Natural killer cell (primary cell): ENCODE measurements at regions not wholly inside any gene's neighbourhood (a gene's known extent, or its start where the extent isn't known, plus 50 kb on each side); places are given as distances from the start of the nearest gene placed in this dataset.

ENCODE experiments used
- ATAC-seq, 3 donors: fragments of 150-1000 bp in 2 of 3; fragments of 200-7000 bp in 1 of 3; cut with Tn5 transposase; 1 replicate in 1 of 3; 2 replicates in 2 of 3; pipeline ENCODE4 v1.10.0; 2021; ENCODE audit warnings: mild to moderate bottlenecking in 2 of 3, moderate library complexity in 2 of 3
- DNase-seq, 2 donors: peaks; one replicate each; pipeline versions ENCODE4 v3.0.0 to v3.0.0-alpha.2; 2013 to 2021; ENCODE audit warnings: mixed read lengths in 1 of 2
- H3K27ac ChIP-seq: one replicate; pipeline ENCODE4 v1.5.1; 2013; ENCODE audit warnings: mild to moderate bottlenecking, low read length
- H3K27me3 ChIP-seq: one replicate; pipeline ENCODE4 v1.6.1; 2013; ENCODE audit warnings: low read length; ENCODE audit not compliant: control insufficient read depth, insufficient read depth
- H3K36me3 ChIP-seq: one replicate; pipeline ENCODE4 v1.6.1; 2013; ENCODE audit warnings: low read length; ENCODE audit not compliant: control insufficient read depth, insufficient read depth
- H3K4me1 ChIP-seq: one replicate; pipeline ENCODE4 v1.6.1; 2013; ENCODE audit warnings: low read length; ENCODE audit not compliant: control insufficient read depth, insufficient read depth
- H3K4me3 ChIP-seq: one replicate; pipeline ENCODE4 v1.5.1; 2013; ENCODE audit warnings: low read length
- H3K9me3 ChIP-seq: one replicate; pipeline ENCODE4 v1.6.1; 2013; ENCODE audit warnings: low read length; ENCODE audit not compliant: control insufficient read depth, insufficient read depth
- H3K27ac Mint-ChIP-seq, 2 donors: one replicate each; pipeline ENCODE4 v1.8.0; 2022; ENCODE audit warnings: mild to moderate bottlenecking in 2 of 2, mixed read lengths in 2 of 2, moderate library complexity in 1 of 2
- H3K27me3 Mint-ChIP-seq, 2 donors: one replicate each; pipeline ENCODE4 v1.8.0; 2022; ENCODE audit warnings: low read depth in 2 of 2, mixed read lengths in 2 of 2
- H3K36me3 Mint-ChIP-seq: one replicate; pipeline ENCODE4 v1.8.0; 2022; ENCODE audit warnings: mixed read lengths
- H3K4me1 Mint-ChIP-seq, 2 donors: one replicate each; pipeline ENCODE4 v1.8.0; 2022; ENCODE audit warnings: mixed read lengths in 2 of 2
- H3K4me3 Mint-ChIP-seq: one replicate; pipeline ENCODE4 v1.8.0; 2022; ENCODE audit warnings: mild to moderate bottlenecking, moderate library complexity, mixed read lengths
- H3K9me3 Mint-ChIP-seq, 2 donors: one replicate each; pipeline ENCODE4 v1.8.0; 2022; ENCODE audit warnings: mixed read lengths in 2 of 2
- CTCF ChIP-seq: fragments of 200-600 bp; IDR thresholded peaks from one replicate; pipeline ENCODE4 v1.8.0; 2022; ENCODE audit warnings: antibody characterized with exemption
- WGBS: methylation state at CpG from one replicate; pipeline ENCODE4 v1.1.7; 2013; ENCODE audit warnings: missing lambda C conversion rate; ENCODE audit not compliant: insufficient coverage; 5-methylcytosine and 5-hydroxymethylcytosine counted together
- intact Hi-C: fragments of 100-400 bp; cut with micrococcal nuclease; formaldehyde crosslinking; loops from one replicate; pipeline ENCODE4 v1.14.2; 2022

- intact Hi-C loops: no loop called here
- H3K4me1 Mint-ChIP-seq: no peaks in the 10 kb centered on the region
Measured at GRCh38 chr1:218699865-218700264, 354.7 kb downstream of the TGFB2 start.

GRCh38 chr1:218700666-218701065, 355.5 kb downstream of the TGFB2 start:
- H3K27ac ChIP-seq: no peak overlapping the region
- Mint-ChIP-seq H3K27me3 (no peaks in the 10 kb centered on the region), H3K36me3 (peaks cover 6% of the 10 kb centered on the region), H3K4me3 (no peak overlapping the region), H3K9me3 (peaks cover 22% of the 10 kb centered on the region in 2 donors), H3K4me1 (no peaks in the 10 kb centered on the region), H3K27ac (no peak overlapping the region)
- H3K4me1 ChIP-seq: no peaks in the 10 kb centered on the region
- DNase-seq (no peak), ATAC-seq (no peak)
- H3K9me3 ChIP-seq: no peaks in the 10 kb centered on the region
- no peak for TF ChIP-seq CTCF
- H3K36me3 ChIP-seq: no peaks in the 10 kb centered on the region
- no peak overlapping the region for H3K4me3 ChIP-seq
- H3K27me3 ChIP-seq: no peaks in the 10 kb centered on the region
- intact Hi-C loops: no loop called here
- WGBS: 79% methylated on average over 5 of the region's 7 CpGs

More at GRCh38 chr1:218699865-218700264, 354.7 kb downstream of the TGFB2 start:
- Mint-ChIP-seq H3K27me3 (no peaks in the 10 kb centered on the region), H3K36me3 (peaks cover 6% of the 10 kb centered on the region), H3K4me3 (no peak overlapping the region), H3K27ac (no peak overlapping the region), H3K9me3 (peaks cover 20 to 22% of the 10 kb centered on the region in 2 donors)
- no peaks in the 10 kb centered on the region for H3K27me3 ChIP-seq
- DNase-seq (no peak), ATAC-seq (no peak)
- no peak overlapping the region for H3K4me3 ChIP-seq
- H3K9me3 ChIP-seq: no peaks in the 10 kb centered on the region
- no peak for TF ChIP-seq CTCF
- WGBS: 100% methylated on average over 1 of the region's 2 CpGs
- no peaks in the 10 kb centered on the region for H3K4me1 ChIP-seq
- no peak overlapping the region for H3K27ac ChIP-seq
- no peaks in the 10 kb centered on the region for H3K36me3 ChIP-seq

- no peak overlapping the region for H3K4me3 Mint-ChIP-seq
- no peak overlapping the region for H3K27ac Mint-ChIP-seq
- WGBS: 75% methylated on average over 3 of the region's 3 CpGs
- Histone ChIP-seq H3K36me3 (no peaks in the 10 kb centered on the region), H3K4me3 (no peak overlapping the region), H3K4me1 (no peaks in the 10 kb centered on the region), H3K27ac (no peak overlapping the region), H3K9me3 (no peaks in the 10 kb centered on the region), H3K27me3 (no peaks in the 10 kb centered on the region)
- no peaks in the 10 kb centered on the region for H3K4me1 Mint-ChIP-seq
- peaks cover 6% of the 10 kb centered on the region for H3K36me3 Mint-ChIP-seq
- no peak for DNase-seq
- peaks cover 20 to 21% of the 10 kb centered on the region in 2 donors for H3K9me3 Mint-ChIP-seq
- no peaks in the 10 kb centered on the region for H3K27me3 Mint-ChIP-seq
- intact Hi-C loops: no loop called here
- TF ChIP-seq CTCF: no peak
- no peak for ATAC-seq
Measured at GRCh38 chr1:218701131-218701530, 356.0 kb downstream of the TGFB2 start.

GRCh38 chr1:218702775-218703174, 357.6 kb downstream of the TGFB2 start:
- Mint-ChIP-seq H3K36me3 (peaks cover 6% of the 10 kb centered on the region), H3K27ac (no peak overlapping the region), H3K4me3 (no peak overlapping the region), H3K9me3 (peaks cover 17 to 21% of the 10 kb centered on the region in 2 donors), H3K27me3 (no peaks in the 10 kb centered on the region), H3K4me1 (no peaks in the 10 kb centered on the region)
- ATAC-seq (no peak), DNase-seq (no peak)
- Histone ChIP-seq H3K36me3 (no peaks in the 10 kb centered on the region), H3K4me1 (no peaks in the 10 kb centered on the region), H3K4me3 (no peak overlapping the region), H3K27me3 (no peaks in the 10 kb centered on the region), H3K27ac (no peak overlapping the region), H3K9me3 (no peaks in the 10 kb centered on the region)
- no CpG with 5 or more reads among the region's 1 CpG for WGBS
- TF ChIP-seq CTCF: no peak
- intact Hi-C loops: no loop called here
